Esophagus squamous epithelium (tissue), 4 donors: ENCODE measurements at regions not wholly inside any gene's neighbourhood (a gene's known extent, or its start where the extent isn't known, plus 50 kb on each side); places are given as distances from the start of the nearest gene placed in this dataset.

Experiments used
- POLR2A ChIP-seq, 4 donors: fragments of 450-650 bp; IDR thresholded peaks; one replicate each; pipeline ENCODE4 v1.6.1; 2017; ENCODE audit warnings: antibody characterized with exemption in 4 of 4, mild to moderate bottlenecking in 4 of 4, moderate library complexity in 3 of 4
- TF ChIP-seq, protein P1 (sequence below), 6 experiments: fragments of 450-650 bp in 4 of 6; fragments of 200-600 bp in 2 of 6; sonication (generic) in 2 of 6; IDR thresholded peaks; one replicate each; pipeline ENCODE4 v1.5.1; 2016 to 2019; ENCODE audit warnings: antibody characterized with exemption in 6 of 6, mild to moderate bottlenecking in 4 of 6, moderate library complexity in 4 of 6

- TF ChIP-seq, protein P1, sequence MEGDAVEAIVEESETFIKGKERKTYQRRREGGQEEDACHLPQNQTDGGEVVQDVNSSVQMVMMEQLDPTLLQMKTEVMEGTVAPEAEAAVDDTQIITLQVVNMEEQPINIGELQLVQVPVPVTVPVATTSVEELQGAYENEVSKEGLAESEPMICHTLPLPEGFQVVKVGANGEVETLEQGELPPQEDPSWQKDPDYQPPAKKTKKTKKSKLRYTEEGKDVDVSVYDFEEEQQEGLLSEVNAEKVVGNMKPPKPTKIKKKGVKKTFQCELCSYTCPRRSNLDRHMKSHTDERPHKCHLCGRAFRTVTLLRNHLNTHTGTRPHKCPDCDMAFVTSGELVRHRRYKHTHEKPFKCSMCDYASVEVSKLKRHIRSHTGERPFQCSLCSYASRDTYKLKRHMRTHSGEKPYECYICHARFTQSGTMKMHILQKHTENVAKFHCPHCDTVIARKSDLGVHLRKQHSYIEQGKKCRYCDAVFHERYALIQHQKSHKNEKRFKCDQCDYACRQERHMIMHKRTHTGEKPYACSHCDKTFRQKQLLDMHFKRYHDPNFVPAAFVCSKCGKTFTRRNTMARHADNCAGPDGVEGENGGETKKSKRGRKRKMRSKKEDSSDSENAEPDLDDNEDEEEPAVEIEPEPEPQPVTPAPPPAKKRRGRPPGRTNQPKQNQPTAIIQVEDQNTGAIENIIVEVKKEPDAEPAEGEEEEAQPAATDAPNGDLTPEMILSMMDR (IDR thresholded peaks at IDR 0.05), result no peak
- TF ChIP-seq POLR2A (IDR thresholded peaks at IDR 0.05), result no peak
Observed at GRCh38 chr5:110224050-110224449, 502.4 kb downstream of the TMEM232 start.
